GM12878 (cell line): ENCODE measurements at regions not wholly inside any gene's neighbourhood (a gene's known extent, or its start where the extent isn't known, plus 50 kb on each side); places are given as distances from the start of the nearest gene placed in this dataset.

ENCODE experiments used
- CREM ChIP-seq: IDR thresholded peaks from 2 replicates; pipeline ENCODE4 v1.6.1; 2014; ENCODE audit warnings: antibody characterized with exemption, low read depth
- FOXM1 ChIP-seq: IDR thresholded peaks from 2 replicates; pipeline ENCODE4 v1.6.1; 2012; ENCODE audit warnings: low read depth, mild to moderate bottlenecking, inconsistent platforms, low read length, moderate library complexity
- HDAC6 ChIP-seq: fragments of 200-600 bp; sonication (generic); IDR thresholded peaks from one replicate; pipeline ENCODE4 v1.8.0; 2017; ENCODE audit warnings: antibody characterized with exemption; ENCODE audit not compliant: unreplicated experiment
- POLR2A ChIP-seq: IDR thresholded peaks from 2 replicates; pipeline ENCODE4 v1.6.1; 2011; ENCODE audit warnings: low read depth, mild to moderate bottlenecking, low read length
- POLR2AphosphoS5 ChIP-seq: IDR thresholded peaks from 2 replicates; pipeline ENCODE4 v1.6.1; 2011; ENCODE audit warnings: mild to moderate bottlenecking, low read length, inconsistent platforms
- SIN3A ChIP-seq: IDR thresholded peaks from 2 replicates; pipeline ENCODE4 v1.6.1; 2012; ENCODE audit warnings: low read depth, low read length, improper control_type of control experiment
- ZBED1 ChIP-seq: IDR thresholded peaks from 2 replicates; pipeline ENCODE4 v1.6.1; 2016; ENCODE audit warnings: borderline replicate concordance
- TF ChIP-seq, protein P1 (sequence below): IDR thresholded peaks from 2 replicates; pipeline ENCODE4 v1.6.1; 2011; ENCODE audit warnings: borderline replicate concordance, low read depth, mild to moderate bottlenecking, moderate library complexity, low read length; ENCODE audit not compliant: insufficient read depth, poor library complexity, severe bottlenecking
- TF ChIP-seq, protein P2 (sequence below), 3 experiments: IDR thresholded peaks in 2 of 3; conservative IDR thresholded peaks in 1 of 3; 2 replicates each; pipeline ENCODE4 v1.5.1; 2011; ENCODE audit warnings: low read depth in 3 of 3, low read length in 3 of 3, mild to moderate bottlenecking in 3 of 3, control low read depth in 2 of 3, moderate library complexity in 2 of 3, inconsistent platforms in 1 of 3, mixed read lengths in 1 of 3; ENCODE audit not compliant: control insufficient read depth in 2 of 3, insufficient read depth in 1 of 3; ENCODE audit errors: extremely low read depth in 1 of 3
- TF ChIP-seq, protein P3 (sequence below): IDR thresholded peaks from 2 replicates; pipeline ENCODE4 v1.6.1; 2011; ENCODE audit warnings: mild to moderate bottlenecking, low read depth, low read length, moderate library complexity; ENCODE audit not compliant: insufficient replicate concordance

DNA sequence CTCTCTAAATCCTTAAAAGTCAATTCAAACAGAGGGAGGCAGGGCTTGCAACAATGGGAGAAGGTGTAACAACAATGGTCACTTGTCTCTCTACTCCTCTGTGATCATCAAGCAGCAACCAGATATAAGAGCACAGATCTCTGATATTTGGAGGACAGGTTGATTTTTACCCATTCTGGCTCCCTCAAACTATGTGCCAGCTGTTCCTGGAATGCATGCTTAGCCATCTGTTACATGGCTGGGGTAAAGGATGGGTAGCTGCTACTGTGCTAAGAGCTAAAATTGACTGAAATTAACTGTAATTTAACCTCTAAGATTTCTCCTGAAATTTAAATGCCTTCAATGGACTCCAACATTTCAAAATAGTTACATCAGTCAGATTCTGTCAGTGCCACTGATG is 1459.9 kb downstream of the PCDH7 start:
- TF ChIP-seq ZBED1 (no peak), CREM (no peak), FOXM1 (no peak), HDAC6 (no peak), SIN3A (no peak), POLR2A (no peak), POLR2AphosphoS5 (no peak)
- TF ChIP-seq, protein P1, sequence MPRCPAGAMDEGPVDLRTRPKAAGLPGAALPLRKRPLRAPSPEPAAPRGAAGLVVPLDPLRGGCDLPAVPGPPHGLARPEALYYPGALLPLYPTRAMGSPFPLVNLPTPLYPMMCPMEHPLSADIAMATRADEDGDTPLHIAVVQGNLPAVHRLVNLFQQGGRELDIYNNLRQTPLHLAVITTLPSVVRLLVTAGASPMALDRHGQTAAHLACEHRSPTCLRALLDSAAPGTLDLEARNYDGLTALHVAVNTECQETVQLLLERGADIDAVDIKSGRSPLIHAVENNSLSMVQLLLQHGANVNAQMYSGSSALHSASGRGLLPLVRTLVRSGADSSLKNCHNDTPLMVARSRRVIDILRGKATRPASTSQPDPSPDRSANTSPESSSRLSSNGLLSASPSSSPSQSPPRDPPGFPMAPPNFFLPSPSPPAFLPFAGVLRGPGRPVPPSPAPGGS = no peak
- TF ChIP-seq, protein P2, sequence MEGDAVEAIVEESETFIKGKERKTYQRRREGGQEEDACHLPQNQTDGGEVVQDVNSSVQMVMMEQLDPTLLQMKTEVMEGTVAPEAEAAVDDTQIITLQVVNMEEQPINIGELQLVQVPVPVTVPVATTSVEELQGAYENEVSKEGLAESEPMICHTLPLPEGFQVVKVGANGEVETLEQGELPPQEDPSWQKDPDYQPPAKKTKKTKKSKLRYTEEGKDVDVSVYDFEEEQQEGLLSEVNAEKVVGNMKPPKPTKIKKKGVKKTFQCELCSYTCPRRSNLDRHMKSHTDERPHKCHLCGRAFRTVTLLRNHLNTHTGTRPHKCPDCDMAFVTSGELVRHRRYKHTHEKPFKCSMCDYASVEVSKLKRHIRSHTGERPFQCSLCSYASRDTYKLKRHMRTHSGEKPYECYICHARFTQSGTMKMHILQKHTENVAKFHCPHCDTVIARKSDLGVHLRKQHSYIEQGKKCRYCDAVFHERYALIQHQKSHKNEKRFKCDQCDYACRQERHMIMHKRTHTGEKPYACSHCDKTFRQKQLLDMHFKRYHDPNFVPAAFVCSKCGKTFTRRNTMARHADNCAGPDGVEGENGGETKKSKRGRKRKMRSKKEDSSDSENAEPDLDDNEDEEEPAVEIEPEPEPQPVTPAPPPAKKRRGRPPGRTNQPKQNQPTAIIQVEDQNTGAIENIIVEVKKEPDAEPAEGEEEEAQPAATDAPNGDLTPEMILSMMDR (IDR thresholded peaks at IDR 0.05 in 2 of 3, conservative IDR thresholded peaks at IDR 0.05 in 1 of 3; ENCODE audit: control insufficient read depth in 2 of 3, extremely low read depth in 1 of 3, insufficient read depth in 1 of 3, low read depth in 3 of 3, low read length in 3 of 3) = no peak
- TF ChIP-seq, protein P3, sequence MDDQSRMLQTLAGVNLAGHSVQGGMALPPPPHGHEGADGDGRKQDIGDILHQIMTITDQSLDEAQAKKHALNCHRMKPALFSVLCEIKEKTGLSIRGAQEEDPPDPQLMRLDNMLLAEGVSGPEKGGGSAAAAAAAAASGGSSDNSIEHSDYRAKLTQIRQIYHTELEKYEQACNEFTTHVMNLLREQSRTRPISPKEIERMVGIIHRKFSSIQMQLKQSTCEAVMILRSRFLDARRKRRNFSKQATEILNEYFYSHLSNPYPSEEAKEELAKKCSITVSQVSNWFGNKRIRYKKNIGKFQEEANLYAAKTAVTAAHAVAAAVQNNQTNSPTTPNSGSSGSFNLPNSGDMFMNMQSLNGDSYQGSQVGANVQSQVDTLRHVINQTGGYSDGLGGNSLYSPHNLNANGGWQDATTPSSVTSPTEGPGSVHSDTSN = no peak
